ENCODE measurements at regions not wholly inside any gene's neighbourhood (a gene's known extent, or its start where the extent isn't known, plus 50 kb on each side); places are given as distances from the start of the nearest gene placed in this dataset.

DNA sequence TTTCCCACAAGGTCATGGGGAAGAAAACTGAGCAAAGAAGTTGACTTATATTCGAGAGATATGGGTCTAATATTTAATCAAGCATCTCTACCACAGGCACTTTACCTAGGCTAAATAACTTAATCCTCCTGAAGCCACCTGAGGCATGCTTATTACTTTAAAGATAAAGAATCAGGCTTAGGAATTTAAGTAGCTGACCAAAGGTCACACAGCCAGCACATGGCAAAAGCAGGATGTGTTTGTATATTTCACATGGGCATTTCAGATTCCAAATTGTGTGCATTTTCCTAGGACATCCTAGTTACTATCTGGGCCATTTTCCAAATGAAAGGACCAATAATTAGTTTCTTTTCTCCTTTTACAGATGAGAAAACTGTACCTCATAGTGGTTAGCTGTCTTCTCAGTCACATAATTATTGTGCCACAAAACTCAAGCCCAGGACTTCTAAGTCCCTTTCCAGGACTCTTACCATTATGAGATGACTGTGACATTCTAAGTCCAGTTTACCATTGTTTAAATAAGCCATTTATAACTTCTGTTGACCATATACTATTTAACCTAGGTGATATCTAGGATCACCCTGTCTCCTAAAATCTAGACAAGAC lies 112.1 kb upstream of the ZC3H12C start:
- no peak for DNase-seq

DNA sequence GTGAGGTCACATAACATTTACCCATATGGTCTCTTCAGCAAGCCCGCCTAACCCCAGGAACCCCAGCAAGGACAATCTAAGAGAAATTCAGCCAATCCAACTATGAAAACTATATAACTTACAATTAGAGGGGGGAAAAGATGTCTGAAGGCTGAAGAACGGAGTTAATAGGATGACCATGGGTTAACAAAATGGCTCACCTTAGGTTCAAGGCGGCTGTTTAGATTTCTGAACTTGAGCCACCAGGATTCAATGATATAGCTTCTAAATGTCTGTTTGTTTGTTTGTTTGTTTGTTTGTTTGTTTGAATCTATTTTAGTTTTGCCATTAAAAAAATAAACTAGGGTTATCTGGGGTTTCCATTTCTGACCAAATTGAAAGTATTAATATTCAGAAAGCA lies 109.8 kb upstream of the ZC3H12C start:
- DNase-seq = no peak

- DNase-seq = no peak
These were observed 108.4 kb upstream of the ZC3H12C start for GRCh38 chr11:109984634-109985289.

- no peak for DNase-seq
These were observed 106.7 kb upstream of the ZC3H12C start for GRCh38 chr11:109986488-109986887.

- no peak for DNase-seq
These were observed 101.4 kb upstream of the ZC3H12C start for GRCh38 chr11:109991835-109992234.

DNA sequence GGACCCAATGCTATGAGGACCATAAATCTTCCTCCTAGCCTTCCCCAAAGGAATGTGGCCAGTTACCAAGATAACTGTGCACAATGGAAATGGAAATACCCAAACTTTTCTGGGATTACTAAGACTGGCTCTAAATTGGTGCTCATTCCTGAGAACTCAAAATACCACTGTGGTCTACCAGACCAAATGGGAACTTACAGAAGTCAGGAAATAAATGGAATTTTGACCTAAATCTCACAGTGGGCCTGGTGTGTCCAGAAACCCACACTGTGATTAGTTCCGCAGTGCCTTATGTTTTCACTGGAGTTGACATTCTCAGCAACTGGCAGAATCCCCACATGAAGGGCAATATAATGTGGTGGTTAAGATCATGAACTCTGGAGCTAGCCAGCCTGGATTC lies 99.4 kb upstream of the ZC3H12C start:
- no peak for DNase-seq

DNA sequence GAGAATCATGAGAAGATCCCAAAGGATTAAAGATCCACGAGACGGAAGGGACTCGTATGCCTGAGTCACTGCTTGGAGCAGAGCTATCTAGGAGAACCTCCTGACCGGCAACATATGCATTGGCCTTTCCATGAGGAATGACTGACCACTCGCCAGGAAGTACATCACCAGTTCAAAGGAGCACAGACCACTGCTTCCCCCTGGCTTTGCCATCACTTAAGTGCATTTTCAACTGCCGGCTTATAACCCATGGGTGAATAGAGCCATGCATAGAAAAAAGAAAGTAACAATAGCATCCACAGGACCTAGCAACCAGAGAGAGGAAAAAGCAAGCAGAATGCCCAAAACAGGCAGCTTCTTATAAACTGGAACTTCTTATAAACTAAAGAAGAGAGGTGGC lies 98.3 kb upstream of the ZC3H12C start:
- no peak for DNase-seq

DNA sequence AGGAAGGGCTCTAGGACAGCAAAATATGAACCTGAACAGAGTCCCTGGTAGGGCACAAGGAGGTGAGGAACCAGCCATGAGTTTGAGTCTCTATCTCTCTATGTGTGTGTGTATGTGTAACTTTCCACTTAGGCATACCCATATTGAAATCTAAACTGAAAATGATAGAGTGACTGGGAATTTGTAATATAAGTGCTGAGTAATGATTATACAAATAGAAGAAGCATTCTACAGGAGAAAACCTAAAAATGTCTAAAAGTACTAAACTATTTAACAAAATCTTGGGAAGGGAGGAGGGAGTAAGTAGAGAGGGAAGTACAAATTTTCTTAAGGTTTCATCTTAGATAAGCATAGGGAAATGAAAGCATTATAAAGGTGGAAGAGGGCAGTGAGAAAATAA lies 97.1 kb upstream of the ZC3H12C start:
- no peak for DNase-seq

- no peak for DNase-seq
These were observed 94.3 kb upstream of the ZC3H12C start for GRCh38 chr11:109998921-109999320.

DNA sequence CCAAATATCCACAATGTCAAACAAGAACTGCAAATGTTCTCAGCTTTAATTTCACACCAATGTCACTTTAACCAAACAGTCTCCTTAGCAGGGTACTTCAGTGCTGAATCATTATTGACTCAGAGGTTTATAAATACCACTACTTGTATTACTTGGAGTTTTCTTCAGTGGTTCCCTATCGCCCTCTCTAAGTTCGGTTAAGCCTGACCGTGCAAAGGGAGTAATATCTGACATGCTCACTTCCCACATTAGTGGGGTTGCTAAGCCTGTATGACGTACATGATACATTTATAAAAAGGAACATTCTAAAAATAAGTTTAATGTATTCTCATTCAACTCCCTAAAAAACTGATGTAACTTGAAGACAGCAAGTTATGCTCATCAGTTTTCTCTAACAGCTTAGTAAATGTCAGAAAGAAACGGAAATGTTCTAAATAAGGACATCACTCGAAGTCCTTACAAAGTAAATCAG lies 93.1 kb upstream of the ZC3H12C start:
- DNase-seq = no peak

DNA sequence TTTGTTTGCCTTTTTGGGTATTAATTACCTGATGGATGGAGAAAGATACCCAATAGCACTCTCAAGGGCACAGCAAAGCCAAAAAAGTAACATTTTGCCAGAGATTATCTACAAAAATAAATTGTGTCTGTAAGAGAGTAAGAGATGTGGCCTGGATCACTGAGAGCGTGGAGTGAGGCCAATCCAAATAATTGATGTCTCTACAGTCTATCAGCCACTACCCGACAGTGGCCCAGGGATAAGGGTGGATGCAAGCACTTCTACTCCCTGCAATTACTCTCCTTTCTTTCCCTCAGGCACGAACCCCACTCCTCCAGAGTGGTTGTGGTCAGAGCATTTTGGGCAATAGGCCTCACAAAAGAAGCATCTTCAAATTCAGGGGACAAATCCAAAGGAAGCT lies 92.3 kb upstream of the ZC3H12C start:
- DNase-seq = no peak

DNA sequence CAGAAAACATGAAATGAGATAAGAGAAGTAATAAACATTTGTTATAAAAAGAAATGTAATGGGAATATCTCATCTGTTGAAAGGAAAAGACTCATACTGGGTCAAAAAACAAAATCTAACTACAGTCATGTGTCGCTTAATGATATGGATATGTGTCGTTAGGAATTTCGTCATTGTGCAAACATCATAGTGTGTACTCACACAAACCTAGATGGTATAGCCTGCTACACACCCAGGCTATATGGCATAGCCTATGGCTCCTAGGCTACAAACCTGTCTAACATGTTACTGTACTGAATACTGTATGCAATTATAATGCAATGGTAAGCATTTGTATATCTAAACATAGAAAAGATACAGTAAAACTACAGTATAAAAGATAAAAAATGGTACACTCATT lies 89.8 kb upstream of the ZC3H12C start:
- DNase-seq = no peak

DNA sequence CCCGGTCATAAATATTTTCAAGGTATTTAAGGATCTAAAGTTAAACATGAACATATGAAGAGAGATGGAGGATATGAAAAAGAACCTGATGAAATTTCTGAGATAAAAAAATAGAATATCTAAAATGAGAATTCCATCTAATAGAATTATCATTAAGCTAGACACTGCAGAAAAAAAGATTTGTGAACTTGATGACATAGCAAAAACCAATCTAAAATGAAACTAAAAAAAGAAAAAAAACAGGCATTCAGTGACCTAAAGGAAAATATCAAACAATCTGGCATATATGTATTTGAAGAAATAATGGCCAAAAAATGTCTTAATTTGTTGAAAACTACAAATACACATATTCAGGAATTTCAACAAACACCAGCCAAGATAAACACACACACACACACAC lies 81.6 kb upstream of the ZC3H12C start:
- no peak for DNase-seq

DNA sequence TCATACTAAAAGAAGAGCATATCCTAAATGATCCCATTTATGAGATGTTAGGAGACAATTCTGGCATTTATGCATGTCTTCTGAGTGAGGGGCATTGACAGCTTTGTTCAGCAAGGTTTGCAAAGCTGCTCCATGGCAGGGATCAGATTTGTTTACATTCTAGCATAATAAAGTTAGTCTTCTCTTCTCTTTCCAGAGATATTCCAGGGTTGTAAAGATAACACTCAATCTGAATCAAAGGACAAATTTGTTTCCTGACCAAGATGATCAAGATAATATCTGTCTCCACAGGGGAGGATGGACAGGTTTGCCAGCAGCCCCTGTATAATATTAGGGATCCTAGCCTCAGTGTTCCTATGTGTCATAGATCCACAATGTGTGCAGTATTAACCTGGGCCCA lies 77.5 kb upstream of the ZC3H12C start:
- no peak for DNase-seq

DNA sequence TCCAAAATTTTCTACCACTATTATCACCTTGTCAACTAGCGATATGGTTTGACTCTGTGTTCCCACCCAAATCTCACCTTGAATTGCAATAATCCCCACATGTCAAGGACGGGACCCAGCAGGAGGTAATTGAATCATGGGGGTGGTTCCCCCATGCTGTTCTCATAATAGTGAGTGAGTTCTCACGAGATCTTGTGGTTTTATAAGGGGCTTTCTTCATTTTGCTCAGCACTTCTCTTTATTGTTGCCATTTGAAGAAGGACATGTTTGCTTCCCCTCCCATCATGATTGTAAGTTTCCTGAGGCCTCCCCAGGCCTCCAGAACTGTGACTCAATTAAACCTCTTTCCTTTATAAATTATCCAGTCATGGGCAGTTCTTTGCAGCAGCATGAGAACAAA lies 73.5 kb upstream of the ZC3H12C start:
- no peak for DNase-seq

DNA sequence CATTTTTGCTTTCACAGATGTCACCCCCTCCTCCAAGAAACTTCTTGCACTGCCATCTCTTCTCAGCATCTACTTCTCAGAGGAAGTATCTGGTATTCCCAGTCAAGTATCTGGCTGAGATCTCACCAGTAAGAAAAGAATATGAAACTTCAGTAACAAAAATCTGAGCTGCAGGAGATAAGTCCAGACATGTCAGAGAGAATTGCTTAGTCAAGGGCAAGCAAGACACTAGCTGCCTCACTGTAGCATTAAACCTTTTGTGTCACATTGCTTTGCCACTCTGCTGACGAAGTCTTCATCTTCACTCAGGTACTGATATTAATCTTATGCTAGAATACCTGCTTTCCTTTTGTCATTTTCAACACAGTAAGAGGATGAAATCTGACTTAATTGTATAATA lies 70.6 kb upstream of the ZC3H12C start:
- DNase-seq = no peak

DNA sequence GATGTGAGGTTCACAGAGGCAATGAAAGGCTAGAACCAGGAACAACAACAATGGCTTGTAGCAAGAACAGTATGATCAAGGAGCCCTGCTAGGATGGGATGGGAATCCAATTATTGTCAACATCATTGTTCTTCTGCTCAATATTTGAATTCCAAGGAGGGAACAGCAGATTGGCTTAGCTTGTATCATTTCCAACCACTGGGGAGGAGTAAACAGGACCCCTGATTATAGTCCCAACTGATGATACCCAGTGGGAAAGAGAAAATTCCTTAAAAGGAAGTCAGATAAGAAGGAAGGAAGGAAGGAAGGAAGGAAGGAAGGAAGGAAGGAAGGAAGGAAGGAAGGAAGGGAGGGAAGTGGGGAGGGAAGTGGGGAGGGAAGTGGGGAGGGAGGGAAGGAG lies 69.5 kb upstream of the ZC3H12C start:
- DNase-seq = no peak

GRCh38 chr11:110026858-110027626 lies 66.2 kb upstream of the ZC3H12C start:
- no peak for DNase-seq

- DNase-seq = no peak
These were observed 65.4 kb upstream of the ZC3H12C start for GRCh38 chr11:110027627-110028371.

GRCh38 chr11:110028921-110029320 lies 64.3 kb upstream of the ZC3H12C start:
- DNase-seq = no peak

- no peak for DNase-seq
These were observed 63.5 kb upstream of the ZC3H12C start for GRCh38 chr11:110029714-110030113.

GRCh38 chr11:110031171-110031570 lies 62.0 kb upstream of the ZC3H12C start:
- DNase-seq = no peak

DNA sequence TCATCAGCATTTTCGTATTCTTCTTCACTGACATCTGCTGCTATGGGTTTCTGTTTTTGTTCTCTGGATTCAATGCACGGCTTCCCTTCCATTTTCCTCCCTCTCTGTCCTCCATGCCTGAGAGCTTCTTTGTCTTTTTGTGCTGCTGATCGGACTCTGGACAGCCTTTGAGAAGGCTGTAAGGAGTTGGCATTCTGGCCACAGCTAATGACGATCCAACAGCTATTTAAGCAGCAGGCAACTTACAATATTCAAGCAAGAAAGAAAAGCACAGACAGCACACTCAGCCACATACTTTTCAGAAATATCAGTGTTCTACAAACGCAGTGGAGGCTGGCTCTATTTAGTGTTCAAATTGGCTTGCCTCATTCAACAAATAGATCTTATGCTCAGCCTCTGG lies 60.9 kb upstream of the ZC3H12C start:
- DNase-seq = no peak

All from activated effector memory CD4-positive, alpha-beta T cell treated with anti-CD3 and anti-CD28 coated beads, Interleukin-2, amount 50 U/mL, for 16 hours (primary cell).